22Rv1 (cell line): ENCODE measurements at regions not wholly inside any gene's neighbourhood (a gene's known extent, or its start where the extent isn't known, plus 50 kb on each side); places are given as distances from the start of the nearest gene placed in this dataset.

Experiments
- H3K27ac ChIP-seq: fragments of 450-650 bp; 2 replicates; pipeline ENCODE4 v1.5.1; 2017
- ZFX ChIP-seq: fragments of 450-650 bp; IDR thresholded peaks from 2 replicates; pipeline ENCODE4 v1.6.1; 2017; ENCODE audit warnings: antibody characterized with exemption, borderline replicate concordance
- TF ChIP-seq, protein P1 (sequence below): fragments of 450-650 bp; IDR thresholded peaks from 2 replicates; pipeline ENCODE4 v1.5.1; 2017; ENCODE audit warnings: mild to moderate bottlenecking

DNA sequence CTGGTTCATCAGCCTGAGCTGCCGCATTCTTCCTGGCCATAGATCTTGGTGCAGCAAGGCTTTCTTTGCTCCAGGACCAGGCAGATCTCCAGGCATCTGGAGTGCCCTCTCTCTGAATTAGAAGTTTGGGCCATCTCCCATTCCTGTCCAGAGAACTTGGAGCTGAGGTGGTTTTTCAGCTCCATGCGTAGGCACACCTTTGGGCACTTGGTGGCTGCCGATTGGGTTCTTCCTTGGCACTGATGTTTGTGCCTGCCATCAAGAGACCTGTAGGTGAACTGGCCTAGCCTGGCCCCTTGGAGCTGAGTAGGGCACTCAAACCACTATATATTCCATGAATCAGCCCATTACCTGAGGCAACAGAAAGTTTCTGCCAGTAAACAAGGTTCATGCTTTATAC lies 206.0 kb upstream of the PCDH17 start:
- TF ChIP-seq ZFX, result no peak
- TF ChIP-seq, protein P1, sequence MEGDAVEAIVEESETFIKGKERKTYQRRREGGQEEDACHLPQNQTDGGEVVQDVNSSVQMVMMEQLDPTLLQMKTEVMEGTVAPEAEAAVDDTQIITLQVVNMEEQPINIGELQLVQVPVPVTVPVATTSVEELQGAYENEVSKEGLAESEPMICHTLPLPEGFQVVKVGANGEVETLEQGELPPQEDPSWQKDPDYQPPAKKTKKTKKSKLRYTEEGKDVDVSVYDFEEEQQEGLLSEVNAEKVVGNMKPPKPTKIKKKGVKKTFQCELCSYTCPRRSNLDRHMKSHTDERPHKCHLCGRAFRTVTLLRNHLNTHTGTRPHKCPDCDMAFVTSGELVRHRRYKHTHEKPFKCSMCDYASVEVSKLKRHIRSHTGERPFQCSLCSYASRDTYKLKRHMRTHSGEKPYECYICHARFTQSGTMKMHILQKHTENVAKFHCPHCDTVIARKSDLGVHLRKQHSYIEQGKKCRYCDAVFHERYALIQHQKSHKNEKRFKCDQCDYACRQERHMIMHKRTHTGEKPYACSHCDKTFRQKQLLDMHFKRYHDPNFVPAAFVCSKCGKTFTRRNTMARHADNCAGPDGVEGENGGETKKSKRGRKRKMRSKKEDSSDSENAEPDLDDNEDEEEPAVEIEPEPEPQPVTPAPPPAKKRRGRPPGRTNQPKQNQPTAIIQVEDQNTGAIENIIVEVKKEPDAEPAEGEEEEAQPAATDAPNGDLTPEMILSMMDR, result no peak
- H3K27ac ChIP-seq, result no peak overlapping the region

DNA sequence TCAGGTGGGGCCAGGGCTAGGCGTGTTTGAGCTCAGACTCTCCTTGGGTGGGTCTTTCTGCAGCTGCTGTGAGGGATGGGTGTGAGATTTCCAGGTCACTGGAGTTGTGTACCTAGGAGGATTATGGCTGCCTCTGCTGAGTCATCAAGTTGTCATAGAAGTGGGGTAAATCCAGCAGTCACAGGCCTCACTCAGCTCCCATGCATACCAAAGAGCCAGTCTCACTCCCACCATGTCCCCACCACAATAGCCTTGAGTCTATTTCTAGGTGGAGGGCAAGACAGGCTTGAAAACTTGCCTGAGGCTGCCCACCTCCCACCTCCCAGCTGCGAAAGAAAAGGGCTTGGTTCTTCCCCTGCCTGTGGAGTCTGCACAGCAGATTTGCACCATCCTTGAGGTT lies 194.0 kb upstream of the PCDH17 start:
- no peak overlapping the region for H3K27ac ChIP-seq
- TF ChIP-seq, protein P1, result no peak
- TF ChIP-seq ZFX, result no peak

DNA sequence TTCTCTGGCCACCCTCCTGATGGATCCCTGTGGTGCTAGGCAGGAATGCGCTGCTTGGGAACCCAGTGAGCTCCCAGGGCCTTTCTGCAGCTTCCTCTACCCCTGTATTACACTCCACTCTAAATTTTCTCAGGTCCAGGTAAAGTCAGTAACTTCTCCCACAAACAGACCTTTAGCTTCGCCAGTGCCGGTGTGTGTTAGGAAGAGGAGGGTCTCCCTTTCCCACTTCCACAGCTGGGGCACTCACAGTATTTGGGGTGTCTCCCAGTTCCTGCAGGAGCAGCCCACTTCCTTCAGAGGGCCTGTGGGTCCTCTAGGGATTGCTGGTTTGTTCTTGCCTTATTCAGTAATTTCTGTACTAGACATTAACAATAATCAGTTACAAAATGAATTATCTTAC lies 193.5 kb upstream of the PCDH17 start:
- TF ChIP-seq, protein P1, result no peak
- TF ChIP-seq ZFX, result no peak
- no peak overlapping the region for H3K27ac ChIP-seq

DNA sequence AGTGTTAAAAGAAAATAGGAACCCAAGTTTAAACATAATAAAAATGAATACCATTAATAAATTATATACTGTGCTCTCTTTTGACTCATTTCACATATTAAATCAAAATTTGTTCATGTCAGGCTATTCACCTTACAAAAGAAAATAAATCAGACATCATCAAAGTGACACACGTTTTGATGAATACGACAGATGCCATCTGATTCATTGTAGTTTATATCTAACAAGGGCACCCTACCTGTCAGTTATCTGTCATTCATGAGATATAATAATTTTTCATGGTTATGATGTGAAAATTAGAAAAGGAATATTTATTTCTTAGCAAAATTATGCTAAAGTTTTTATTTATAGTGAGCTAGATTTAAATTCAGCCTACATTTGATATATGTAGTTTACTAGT lies 188.1 kb upstream of the PCDH17 start:
- no peak for TF ChIP-seq ZFX
- TF ChIP-seq, protein P1, result no peak
- no peak overlapping the region for H3K27ac ChIP-seq

DNA sequence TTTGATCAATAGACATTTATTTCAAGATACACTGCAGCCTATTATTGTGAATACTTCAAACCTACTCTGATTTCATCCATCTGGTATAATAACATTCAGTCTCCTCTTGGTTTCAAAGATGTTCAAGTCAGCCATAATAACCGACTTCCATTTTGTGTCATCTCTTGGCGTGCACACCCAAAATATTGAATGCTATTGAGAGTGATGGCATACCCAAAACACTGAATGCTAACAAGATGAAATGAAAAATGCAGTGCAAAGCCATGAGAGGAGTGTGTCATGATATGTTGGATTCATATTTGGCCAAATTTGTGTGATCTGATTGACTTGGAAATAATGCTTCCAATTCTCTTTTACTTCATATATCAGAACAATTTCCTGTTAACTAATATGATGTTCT lies 181.2 kb upstream of the PCDH17 start:
- TF ChIP-seq, protein P1, result no peak
- TF ChIP-seq ZFX, result no peak
- H3K27ac ChIP-seq, result no peak overlapping the region

DNA sequence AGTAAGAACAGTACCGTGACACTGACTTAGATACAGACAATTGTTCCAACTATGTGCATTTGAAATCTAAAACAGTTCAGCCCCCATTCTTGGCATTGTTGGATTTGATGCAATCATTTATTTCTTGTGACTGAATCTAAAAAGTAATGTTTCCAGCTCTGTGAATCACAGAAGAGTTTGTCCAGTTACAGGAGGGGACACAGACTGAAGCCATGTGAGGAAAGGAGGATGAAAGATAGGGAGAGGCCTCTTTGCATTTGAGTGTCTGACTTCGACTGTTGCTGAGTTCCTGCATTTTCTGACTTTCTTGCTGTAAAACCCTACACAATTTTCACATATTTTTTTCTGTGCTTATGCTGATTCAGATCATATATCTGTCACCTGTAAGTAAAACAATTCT lies 179.3 kb upstream of the PCDH17 start:
- TF ChIP-seq ZFX, result no peak
- TF ChIP-seq, protein P1, result no peak
- H3K27ac ChIP-seq, result no peak overlapping the region

DNA sequence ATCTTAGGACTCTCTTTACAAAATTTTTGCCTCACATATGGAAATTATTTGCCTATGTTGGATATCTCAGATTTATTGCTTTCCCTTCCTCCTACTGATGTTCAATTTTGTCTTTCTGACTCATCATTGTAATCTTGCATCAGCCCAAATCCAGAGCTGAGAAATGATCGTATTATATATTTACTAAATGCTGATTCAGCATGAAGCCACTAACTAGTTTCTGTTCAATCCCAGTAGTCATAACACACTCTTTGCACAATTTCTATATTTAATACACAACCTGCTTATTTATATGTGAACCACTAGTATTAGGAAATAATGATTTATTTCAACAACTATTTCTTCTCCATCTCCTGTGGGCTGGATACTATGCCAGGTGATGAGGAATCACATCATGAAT lies 161.1 kb upstream of the PCDH17 start:
- H3K27ac ChIP-seq, result no peak overlapping the region

More for the DNA sequence above, 161.1 kb upstream of the PCDH17 start:
- no peak for TF ChIP-seq ZFX
- TF ChIP-seq, protein P1, result no peak
